ENCODE measurements at regions not wholly inside any gene's neighbourhood (a gene's known extent, or its start where the extent isn't known, plus 50 kb on each side); places are given as distances from the start of the nearest gene placed in this dataset.
A peak's percentile ranks its signal among the peaks of the same experiment; 100 is the strongest.

- Mint-ChIP-seq H3K36me3 (ENCODE audit: low read depth) (peaks cover 1% of the 10 kb centered on the region), H3K4me3 (ENCODE audit: unreplicated experiment) (no peak overlapping the region), H3K9me3 (ENCODE audit: low read depth) (peaks cover under 1% of the 10 kb centered on the region), H3K27ac (ENCODE audit: unreplicated experiment) (peak overlapping the region; percentile 99), H3K27me3 (ENCODE audit: low read depth) (no peaks in the 10 kb centered on the region), H3K4me1 (ENCODE audit: low read depth) (peaks cover 43% of the 10 kb centered on the region)
- TF ChIP-seq CTCF (IDR thresholded peaks at IDR 0.05) = no peak
- no peak for DNase-seq (ENCODE audit: low spot score)
Observed at GRCh38 chr2:100744589-100744988, 75.3 kb upstream of the NPAS2 start.

GRCh38 chr2:100745604-100746003 is 74.3 kb upstream of the NPAS2 start:
- no peaks in the 10 kb centered on the region for H3K27me3 Mint-ChIP-seq (ENCODE audit: low read depth)

GRCh38 chr2:100747551-100747950 is 72.4 kb upstream of the NPAS2 start:
- Mint-ChIP-seq H3K36me3 (ENCODE audit: low read depth) (peaks cover 1% of the 10 kb centered on the region), H3K4me1 (ENCODE audit: low read depth) (peaks cover 47% of the 10 kb centered on the region), H3K27ac (ENCODE audit: unreplicated experiment) (no peak overlapping the region), H3K9me3 (ENCODE audit: low read depth) (peaks cover 3% of the 10 kb centered on the region), H3K27me3 (ENCODE audit: low read depth) (no peaks in the 10 kb centered on the region), H3K4me3 (ENCODE audit: unreplicated experiment) (no peak overlapping the region)
- DNase-seq (ENCODE audit: low spot score) = no peak
- no peak for TF ChIP-seq CTCF (IDR thresholded peaks at IDR 0.05)

More at GRCh38 chr2:100745604-100746003, 74.3 kb upstream of the NPAS2 start:
- Mint-ChIP-seq H3K4me1 (ENCODE audit: low read depth) (peaks cover 52% of the 10 kb centered on the region), H3K36me3 (ENCODE audit: low read depth) (peaks cover 1% of the 10 kb centered on the region), H3K9me3 (ENCODE audit: low read depth) (peaks cover 3% of the 10 kb centered on the region), H3K27ac (ENCODE audit: unreplicated experiment) (no peak overlapping the region), H3K4me3 (ENCODE audit: unreplicated experiment) (no peak overlapping the region)
- no peak for TF ChIP-seq CTCF (IDR thresholded peaks at IDR 0.05)
- no peak for DNase-seq (ENCODE audit: low spot score)

- Mint-ChIP-seq H3K9me3 (ENCODE audit: low read depth) (peaks cover 3% of the 10 kb centered on the region), H3K36me3 (ENCODE audit: low read depth) (peaks cover 1% of the 10 kb centered on the region), H3K4me3 (ENCODE audit: unreplicated experiment) (no peak overlapping the region), H3K4me1 (ENCODE audit: low read depth) (peaks cover 47% of the 10 kb centered on the region), H3K27me3 (ENCODE audit: low read depth) (no peaks in the 10 kb centered on the region), H3K27ac (ENCODE audit: unreplicated experiment) (no peak overlapping the region)
- DNase-seq (ENCODE audit: low spot score) = no peak
- TF ChIP-seq CTCF (IDR thresholded peaks at IDR 0.05) = no peak
Observed at GRCh38 chr2:100747996-100748615, 71.8 kb upstream of the NPAS2 start.

- Mint-ChIP-seq H3K9me3 (ENCODE audit: low read depth) (peaks cover 3% of the 10 kb centered on the region), H3K4me1 (ENCODE audit: low read depth) (peaks cover 48% of the 10 kb centered on the region), H3K27me3 (ENCODE audit: low read depth) (no peaks in the 10 kb centered on the region), H3K36me3 (ENCODE audit: low read depth) (peaks cover 1% of the 10 kb centered on the region), H3K27ac (ENCODE audit: unreplicated experiment) (no peak overlapping the region), H3K4me3 (ENCODE audit: unreplicated experiment) (no peak overlapping the region)
- no peak for DNase-seq (ENCODE audit: low spot score)
- TF ChIP-seq CTCF (IDR thresholded peaks at IDR 0.05) = no peak
Observed at GRCh38 chr2:100748673-100749072, 71.3 kb upstream of the NPAS2 start.
